Esophagus squamous epithelium (tissue), 4 donors: ENCODE measurements at regions not wholly inside any gene's neighbourhood (a gene's known extent, or its start where the extent isn't known, plus 50 kb on each side); places are given as distances from the start of the nearest gene placed in this dataset.

Experiments
- CTCF ChIP-seq, 6 experiments: fragments of 450-650 bp in 4 of 6; fragments of 200-600 bp in 2 of 6; sonication (generic) in 2 of 6; IDR thresholded peaks; one replicate each; pipeline ENCODE4 v1.5.1; 2016 to 2019; ENCODE audit warnings: antibody characterized with exemption in 6 of 6, mild to moderate bottlenecking in 4 of 6, moderate library complexity in 4 of 6
- POLR2A ChIP-seq, 4 donors: fragments of 450-650 bp; IDR thresholded peaks; one replicate each; pipeline ENCODE4 v1.6.1; 2017; ENCODE audit warnings: antibody characterized with exemption in 4 of 4, mild to moderate bottlenecking in 4 of 4, moderate library complexity in 3 of 4

GRCh38 chr7:10225275-10225674 lies 748.4 kb upstream of the PHF14 start:
- no peak for TF ChIP-seq CTCF (IDR thresholded peaks at IDR 0.05)
- TF ChIP-seq POLR2A (IDR thresholded peaks at IDR 0.05), result no peak
